Smooth muscle cell (in vitro differentiated cells): ENCODE measurements at regions not wholly inside any gene's neighbourhood (a gene's known extent, or its start where the extent isn't known, plus 50 kb on each side); places are given as distances from the start of the nearest gene placed in this dataset.
A peak's percentile ranks its signal among the peaks of the same experiment; 100 is the strongest.

ENCODE experiments used
- DNase-seq: peaks from one replicate; lab custom pipeline; 2025; ENCODE audit not compliant: unreplicated experiment; lab: John Stamatoyannopoulos, UW
- H2AFZ ChIP-seq: fragments of 200-600 bp; sonication (generic); 2 replicates; pipeline ENCODE4 v1.6.0; 2016; ENCODE audit warnings: antibody characterized with exemption, low read depth, mild to moderate bottlenecking
- H3F3A ChIP-seq: fragments of 200-600 bp; sonication (generic); 2 replicates; pipeline ENCODE4 v1.6.0; 2017; ENCODE audit warnings: antibody characterized with exemption, low read depth
- H3K27ac ChIP-seq: fragments of 200-600 bp; sonication (generic); 2 replicates; pipeline ENCODE4 v1.5.1; 2016; ENCODE audit warnings: low read depth, mild to moderate bottlenecking
- H3K27me3 ChIP-seq: fragments of 200-600 bp; sonication (generic); 2 replicates; pipeline ENCODE4 v1.6.1; 2016; ENCODE audit warnings: low read depth, mild to moderate bottlenecking
- H3K36me3 ChIP-seq: fragments of 200-600 bp; sonication (generic); 2 replicates; pipeline ENCODE4 v1.5.1; 2016; ENCODE audit warnings: low read depth
- H3K4me1 ChIP-seq: fragments of 200-600 bp; sonication (generic); 2 replicates; pipeline ENCODE4 v1.5.1; 2016; ENCODE audit warnings: low read depth
- H3K4me2 ChIP-seq: fragments of 200-600 bp; sonication (generic); 2 replicates; pipeline ENCODE4 v1.6.0; 2016; ENCODE audit warnings: mild to moderate bottlenecking
- H3K4me3 ChIP-seq: fragments of 200-600 bp; sonication (generic); 2 replicates; pipeline ENCODE4 v1.5.1; 2016; ENCODE audit warnings: mild to moderate bottlenecking
- H3K79me2 ChIP-seq: fragments of 200-600 bp; sonication (generic); 2 replicates; pipeline ENCODE4 v1.6.0; 2016; ENCODE audit warnings: low read depth, mild to moderate bottlenecking
- H3K9ac ChIP-seq: fragments of 200-600 bp; sonication (generic); 2 replicates; pipeline ENCODE4 v1.6.0; 2016; ENCODE audit warnings: low read depth
- H3K9me3 ChIP-seq: fragments of 200-600 bp; sonication (generic); replicated peaks from 2 replicates; pipeline ENCODE4 v1.5.1; 2016; ENCODE audit warnings: low read depth
- H4K20me1 ChIP-seq: fragments of 200-600 bp; sonication (generic); 2 replicates; pipeline ENCODE4 v1.6.0; 2016; ENCODE audit warnings: low read depth
- WGBS: methylation state at CpG from one replicate; pipeline ENCODE4 v1.1.7; 2016; ENCODE audit warnings: low lambda C conversion rate; 5-methylcytosine and 5-hydroxymethylcytosine counted together
- TF ChIP-seq, protein P1 (sequence below): fragments of 200-600 bp; sonication (generic); IDR thresholded peaks from 2 replicates; pipeline ENCODE4 v1.5.1; 2017; ENCODE audit warnings: borderline replicate concordance, mild to moderate bottlenecking, antibody characterized with exemption; ENCODE audit not compliant: insufficient read depth, poor library complexity, severe bottlenecking

DNA sequence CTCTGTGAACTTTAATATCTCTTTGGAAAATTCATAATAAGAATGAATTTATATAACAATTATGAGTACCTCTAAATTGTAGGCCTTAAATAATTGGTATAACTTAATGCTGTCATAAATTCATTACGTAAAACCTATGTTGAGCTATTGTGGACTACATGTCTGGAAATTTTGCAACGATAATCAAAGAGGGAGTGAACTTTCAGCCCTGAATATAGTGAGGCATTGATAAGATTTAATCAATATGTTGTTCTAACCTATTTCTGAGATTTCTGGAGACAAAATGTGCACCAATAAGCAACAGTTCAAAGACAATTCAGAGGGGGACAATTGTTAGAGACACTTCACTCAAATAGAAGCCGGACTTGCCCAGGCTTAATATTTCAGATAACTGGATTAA is 499.4 kb downstream of the ELAVL2 start:
- H2AFZ ChIP-seq: no peak overlapping the region
- H3K4me2 ChIP-seq: no peak overlapping the region
- no peak overlapping the region for H3K9ac ChIP-seq
- no peaks in the 10 kb centered on the region for H4K20me1 ChIP-seq
- H3K79me2 ChIP-seq: no peaks in the 10 kb centered on the region
- no peaks in the 10 kb centered on the region for H3K9me3 ChIP-seq
- WGBS: 85% methylated on average over 3 of the region's 3 CpGs
- no peak for DNase-seq
- no peaks in the 10 kb centered on the region for H3K4me1 ChIP-seq
- TF ChIP-seq, protein P1, sequence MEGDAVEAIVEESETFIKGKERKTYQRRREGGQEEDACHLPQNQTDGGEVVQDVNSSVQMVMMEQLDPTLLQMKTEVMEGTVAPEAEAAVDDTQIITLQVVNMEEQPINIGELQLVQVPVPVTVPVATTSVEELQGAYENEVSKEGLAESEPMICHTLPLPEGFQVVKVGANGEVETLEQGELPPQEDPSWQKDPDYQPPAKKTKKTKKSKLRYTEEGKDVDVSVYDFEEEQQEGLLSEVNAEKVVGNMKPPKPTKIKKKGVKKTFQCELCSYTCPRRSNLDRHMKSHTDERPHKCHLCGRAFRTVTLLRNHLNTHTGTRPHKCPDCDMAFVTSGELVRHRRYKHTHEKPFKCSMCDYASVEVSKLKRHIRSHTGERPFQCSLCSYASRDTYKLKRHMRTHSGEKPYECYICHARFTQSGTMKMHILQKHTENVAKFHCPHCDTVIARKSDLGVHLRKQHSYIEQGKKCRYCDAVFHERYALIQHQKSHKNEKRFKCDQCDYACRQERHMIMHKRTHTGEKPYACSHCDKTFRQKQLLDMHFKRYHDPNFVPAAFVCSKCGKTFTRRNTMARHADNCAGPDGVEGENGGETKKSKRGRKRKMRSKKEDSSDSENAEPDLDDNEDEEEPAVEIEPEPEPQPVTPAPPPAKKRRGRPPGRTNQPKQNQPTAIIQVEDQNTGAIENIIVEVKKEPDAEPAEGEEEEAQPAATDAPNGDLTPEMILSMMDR: no peak
- no peaks in the 10 kb centered on the region for H3K36me3 ChIP-seq
- H3K4me3 ChIP-seq: no peak overlapping the region
- H3K27ac ChIP-seq: no peak overlapping the region
- no peaks in the 10 kb centered on the region for H3K27me3 ChIP-seq
- no peaks in the 10 kb centered on the region for H3F3A ChIP-seq

DNA sequence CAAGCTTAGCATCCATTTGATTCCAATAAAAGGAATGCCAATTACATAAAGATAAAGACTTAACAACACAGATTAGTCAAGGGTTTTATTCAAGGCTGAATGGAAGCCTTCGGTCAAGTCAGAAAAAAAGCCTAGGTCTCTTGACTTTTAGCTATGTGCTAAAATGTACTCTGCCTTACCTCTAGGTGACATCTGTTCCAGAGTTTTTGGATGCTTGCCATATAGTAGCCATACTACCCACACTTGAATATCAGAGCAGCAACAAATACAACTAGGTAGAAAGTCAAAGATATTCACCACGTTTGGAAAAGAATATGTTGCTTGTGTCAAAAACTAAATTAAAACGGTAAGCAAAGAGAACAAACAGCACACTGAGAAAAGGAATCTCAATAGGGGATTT is 484.7 kb downstream of the ELAVL2 start:
- no peaks in the 10 kb centered on the region for H3K79me2 ChIP-seq
- DNase-seq: no peak
- H3K36me3 ChIP-seq: no peaks in the 10 kb centered on the region
- H3K27ac ChIP-seq: peak overlapping the region; percentile 61
- peaks cover 14% of the 10 kb centered on the region for H3K4me1 ChIP-seq
- WGBS: 80% methylated on average over 3 of the region's 3 CpGs
- peaks cover 6% of the 10 kb centered on the region for H3F3A ChIP-seq
- TF ChIP-seq, protein P1: no peak
- H3K27me3 ChIP-seq: no peaks in the 10 kb centered on the region
- H4K20me1 ChIP-seq: no peaks in the 10 kb centered on the region
- H3K9ac ChIP-seq: no peak overlapping the region
- peak overlapping the region; percentile 32 for H2AFZ ChIP-seq
- H3K4me3 ChIP-seq: no peak overlapping the region
- no peak overlapping the region for H3K4me2 ChIP-seq
- no peaks in the 10 kb centered on the region for H3K9me3 ChIP-seq

DNA sequence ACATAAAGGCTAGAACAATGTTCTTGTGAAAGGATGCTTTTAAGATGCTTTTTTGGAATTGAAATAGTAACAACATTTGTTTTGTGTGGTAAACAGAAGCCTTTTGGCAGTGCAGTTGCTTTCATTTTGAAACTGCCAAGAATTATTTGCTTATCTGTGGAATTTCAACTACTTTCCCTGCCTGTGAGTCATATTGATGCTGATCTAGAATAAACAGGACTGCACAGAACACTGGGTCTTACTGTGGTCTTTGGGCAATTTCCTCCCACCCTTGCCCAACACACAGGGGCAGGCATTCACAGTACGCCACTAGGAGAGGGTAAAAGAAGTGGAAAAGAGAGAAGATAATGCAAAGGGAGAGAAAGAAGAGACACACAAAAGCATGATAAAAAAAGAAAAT is 483.7 kb downstream of the ELAVL2 start:
- Histone ChIP-seq H3K27ac (peak overlapping the region; percentile 61), H3K4me2 (peak overlapping the region; percentile 78), H3K27me3 (no peaks in the 10 kb centered on the region), H2AFZ (no peak overlapping the region), H3K9ac (no peak overlapping the region), H3K36me3 (no peaks in the 10 kb centered on the region), H3K4me1 (peaks cover 14% of the 10 kb centered on the region), H3K4me3 (peak overlapping the region; percentile 21), H3F3A (peaks cover 6% of the 10 kb centered on the region), H3K79me2 (no peaks in the 10 kb centered on the region), H4K20me1 (no peaks in the 10 kb centered on the region), H3K9me3 (no peaks in the 10 kb centered on the region)
- DNase-seq: no peak
- TF ChIP-seq, protein P1: no peak
- 0% methylated on average over 1 of the region's 1 CpG for WGBS

DNA sequence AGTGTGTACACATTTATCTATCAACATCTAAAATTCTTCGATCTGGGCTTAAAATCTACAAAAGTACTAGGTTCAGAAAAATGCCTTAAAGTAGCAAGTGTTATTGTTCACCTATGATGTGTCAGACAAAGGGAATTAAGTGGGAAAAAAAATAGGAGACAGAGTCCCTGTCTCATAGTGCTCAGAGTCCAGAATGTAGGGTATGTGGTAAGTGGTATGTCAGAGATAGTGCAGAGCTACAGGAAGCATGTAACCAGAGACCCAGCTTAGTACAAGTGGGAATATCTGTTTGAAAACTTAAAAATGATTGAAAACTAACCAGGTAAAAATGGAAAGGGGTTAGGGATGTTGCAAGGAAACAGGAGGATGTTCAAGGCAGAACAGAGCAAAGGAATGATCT is 482.8 kb downstream of the ELAVL2 start:
- Histone ChIP-seq H3K79me2 (no peaks in the 10 kb centered on the region), H3K4me1 (peaks cover 14% of the 10 kb centered on the region), H3K27ac (peak overlapping the region; percentile 61), H4K20me1 (no peaks in the 10 kb centered on the region), H3F3A (peaks cover 6% of the 10 kb centered on the region), H3K4me3 (no peak overlapping the region), H3K36me3 (no peaks in the 10 kb centered on the region), H2AFZ (peak overlapping the region; percentile 8), H3K4me2 (peak overlapping the region; percentile 78), H3K9me3 (no peaks in the 10 kb centered on the region), H3K27me3 (no peaks in the 10 kb centered on the region), H3K9ac (no peak overlapping the region)
- TF ChIP-seq, protein P1: no peak
- 91% methylated on average over 1 of the region's 1 CpG for WGBS
- no peak for DNase-seq
